HG03378 (cell line): ENCODE measurements at regions not wholly inside any gene's neighbourhood (a gene's known extent, or its start where the extent isn't known, plus 50 kb on each side); places are given as distances from the start of the nearest gene placed in this dataset.
"Not testable (repeated sequence)": the region's sequence is repeated elsewhere in the genome, so short reads cannot be mapped to it uniquely, and the experiment has no call there.

ENCODE experiments used
- ATAC-seq: cut with Tn5 transposase; IDR thresholded peaks from one replicate; pipeline ENCODE4 v1.9.1; 2021; ENCODE audit warnings: mild to moderate bottlenecking, moderate library complexity; ENCODE audit not compliant: unreplicated experiment

DNA sequence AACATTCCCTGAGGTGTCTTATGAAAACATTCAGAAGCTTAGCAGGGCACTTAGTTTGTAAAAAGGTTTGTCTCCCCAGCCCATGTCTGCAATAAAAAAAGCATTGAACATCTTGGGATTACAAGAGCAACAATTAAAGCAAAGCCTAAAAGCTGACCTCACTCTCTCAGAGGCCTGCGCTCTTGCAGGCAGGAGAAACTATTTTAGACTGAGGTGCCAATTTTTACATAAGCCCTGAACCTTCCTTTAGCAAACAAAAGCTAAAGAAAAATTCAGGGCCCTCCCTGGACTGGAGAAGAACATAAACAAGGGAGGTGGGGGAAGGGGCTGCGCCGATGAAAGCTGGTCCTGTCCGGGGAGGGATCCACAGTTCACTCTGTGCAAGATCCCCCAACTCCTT, 312.7 kb upstream of the RNF32 start:
- no peak for ATAC-seq

DNA sequence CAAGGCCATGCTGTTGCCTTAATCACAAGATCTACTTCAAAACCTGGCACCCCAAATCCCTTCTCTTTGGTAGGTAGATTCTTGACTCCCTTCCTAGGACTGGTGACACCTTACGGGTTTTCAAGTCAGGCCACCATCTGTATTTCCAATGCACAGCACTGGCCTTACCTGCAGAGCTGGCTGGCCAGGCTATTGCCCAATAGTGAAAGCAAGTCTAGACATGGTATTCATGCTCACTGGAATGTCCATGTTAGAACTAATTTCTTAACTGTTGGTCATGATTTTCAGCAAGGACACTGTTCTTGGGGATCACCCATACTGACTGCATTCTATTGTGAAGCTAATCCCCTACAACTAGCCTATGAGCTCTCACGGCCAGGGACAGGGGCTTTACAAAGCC, 313.1 kb upstream of the RNF32 start:
- no peak for ATAC-seq

DNA sequence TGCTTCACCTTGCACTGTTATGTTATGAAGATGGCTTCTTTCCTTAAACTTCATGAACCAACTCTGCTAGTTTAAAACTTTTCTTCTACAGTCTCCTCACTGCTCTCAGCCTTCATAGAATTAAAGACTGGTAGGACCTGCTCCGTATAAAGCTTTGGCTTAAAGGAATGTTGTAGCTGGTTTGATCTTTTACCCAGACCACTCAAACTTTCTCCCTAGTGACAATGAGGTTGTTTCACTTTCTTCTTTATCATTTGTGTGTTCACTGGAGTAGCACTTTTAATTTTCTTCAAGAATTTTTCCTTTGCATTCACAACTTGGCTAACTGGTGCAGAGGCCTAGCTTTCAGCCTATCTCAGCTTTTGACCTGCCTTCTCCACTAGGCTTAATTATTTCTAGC, 316.4 kb upstream of the RNF32 start:
- no peak for ATAC-seq

DNA sequence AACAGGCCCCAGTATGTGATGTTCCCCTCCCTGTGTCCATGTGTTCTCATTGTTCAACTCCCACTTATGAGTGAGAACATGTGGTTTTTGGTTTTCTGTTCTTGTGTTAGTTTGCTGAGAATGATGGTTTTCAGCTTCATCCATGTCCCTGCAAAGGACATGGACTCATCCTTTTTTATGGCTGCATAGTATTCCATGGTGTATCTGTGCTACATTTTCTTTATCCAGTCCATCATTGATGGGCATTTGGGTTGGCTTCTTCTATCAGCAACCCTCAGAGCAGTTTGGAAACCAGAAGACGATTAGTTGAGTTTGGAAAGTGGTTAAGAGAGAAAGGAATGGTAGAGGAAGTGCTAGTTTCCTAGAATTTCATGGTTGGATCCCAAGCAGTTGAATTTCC, 319.1 kb upstream of the RNF32 start:
- not testable (repeated sequence) for ATAC-seq

DNA sequence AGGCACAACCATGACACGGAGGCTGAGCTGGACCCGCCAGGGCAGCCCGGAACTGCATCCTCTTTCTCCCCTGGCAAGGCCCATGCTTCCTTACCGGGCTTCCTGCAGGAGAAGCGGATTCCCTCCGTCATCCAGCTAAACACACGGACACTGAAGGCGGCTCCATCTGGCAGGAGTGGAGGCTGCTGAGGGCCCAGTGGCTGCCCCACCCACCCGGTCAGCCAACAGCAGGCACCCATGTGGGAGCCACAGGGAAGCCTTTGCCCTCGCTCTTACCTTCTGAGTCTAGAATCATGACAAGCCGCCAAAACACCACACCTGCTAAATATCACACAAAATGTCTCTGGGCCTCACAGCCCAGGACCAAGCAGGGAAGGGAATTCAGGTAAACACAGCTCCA, 321.6 kb upstream of the RNF32 start:
- ATAC-seq = no peak

DNA sequence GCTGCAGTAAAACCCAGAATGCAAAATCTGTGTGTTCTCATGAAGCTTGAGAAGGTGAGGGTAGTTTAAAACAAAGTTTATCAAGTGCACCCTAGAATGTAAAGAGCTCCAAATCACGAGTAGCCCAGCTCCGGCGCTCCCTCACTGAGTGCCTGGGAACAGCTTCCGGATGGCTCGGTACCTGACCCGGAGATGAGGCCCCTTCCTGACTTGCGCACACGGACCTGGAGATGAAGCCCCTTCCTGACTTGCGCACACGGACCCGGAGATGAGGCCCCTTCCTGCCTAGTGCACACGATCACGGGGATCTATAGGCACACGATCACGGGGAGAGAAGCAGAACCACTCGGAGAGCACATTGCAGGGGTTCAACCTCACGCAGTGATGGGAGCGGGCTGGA, 322.1 kb upstream of the RNF32 start:
- ATAC-seq = no peak

DNA sequence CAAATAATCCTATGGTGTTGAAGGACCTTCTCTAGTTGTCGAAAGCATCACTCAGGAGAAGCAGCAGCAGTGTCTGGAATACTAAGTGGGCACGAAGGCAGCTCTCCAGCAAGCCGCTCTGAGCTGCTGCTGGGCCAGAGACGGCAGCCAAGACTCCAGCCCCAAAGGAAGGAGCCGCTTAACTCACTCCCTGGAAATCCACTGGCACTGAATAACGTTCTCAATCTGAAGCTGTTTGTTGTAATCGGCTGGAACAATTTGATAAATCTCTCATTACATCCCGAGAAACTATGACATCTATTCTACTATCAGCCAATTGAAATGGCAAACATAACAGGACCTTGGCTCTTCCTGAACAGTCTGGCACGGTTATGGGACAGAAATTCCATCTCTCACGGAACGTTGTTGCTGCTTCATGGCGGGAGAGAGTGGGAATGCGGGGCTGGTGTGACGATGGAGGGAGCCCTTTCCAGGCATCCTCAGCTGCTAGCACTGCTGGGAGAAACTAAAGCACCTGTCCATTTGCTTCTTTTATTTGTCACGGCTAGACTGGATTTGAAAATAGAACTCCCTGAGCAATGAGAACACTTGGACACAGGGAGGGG, 331.5 kb upstream of the RNF32 start:
- ATAC-seq = no peak

DNA sequence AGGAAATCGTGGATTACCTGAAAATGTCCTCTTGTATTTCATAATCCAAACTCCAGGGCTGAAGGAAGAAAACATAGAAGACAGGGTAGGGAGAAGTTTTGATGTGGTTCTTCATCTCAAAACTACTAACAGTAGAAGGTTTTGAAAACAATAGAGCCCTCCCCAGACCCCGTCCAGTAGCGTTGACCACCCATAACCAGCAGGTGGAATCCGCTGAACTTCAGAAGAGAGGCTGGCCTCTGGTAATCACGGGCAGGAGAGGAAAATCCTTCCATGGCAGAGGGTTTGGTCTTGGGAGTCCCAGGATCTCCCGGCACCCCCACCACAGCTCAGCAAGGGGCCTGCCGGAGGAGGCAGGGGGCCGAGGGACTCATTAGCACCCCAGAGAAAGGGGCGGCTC, 333.4 kb upstream of the RNF32 start:
- no peak for ATAC-seq

DNA sequence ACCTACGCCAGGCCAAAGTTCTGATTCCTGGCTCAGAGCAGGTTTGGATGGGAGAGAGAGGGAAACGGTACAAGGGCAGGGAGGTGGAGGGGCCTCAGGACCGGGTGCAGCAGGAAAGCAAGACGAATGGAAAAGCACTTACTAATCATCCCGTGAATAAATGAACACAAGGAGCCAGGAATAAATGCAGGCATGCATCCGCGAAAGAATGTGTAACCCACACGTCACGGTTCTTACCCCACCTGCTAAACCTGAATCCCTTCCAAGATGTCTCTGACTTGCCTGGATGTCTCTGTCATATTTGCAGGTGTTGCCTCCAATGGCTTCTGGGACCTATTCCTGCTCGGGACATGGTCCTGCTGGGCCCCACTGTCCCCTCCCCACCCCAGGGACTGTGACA, 335.2 kb upstream of the RNF32 start:
- no peak for ATAC-seq

DNA sequence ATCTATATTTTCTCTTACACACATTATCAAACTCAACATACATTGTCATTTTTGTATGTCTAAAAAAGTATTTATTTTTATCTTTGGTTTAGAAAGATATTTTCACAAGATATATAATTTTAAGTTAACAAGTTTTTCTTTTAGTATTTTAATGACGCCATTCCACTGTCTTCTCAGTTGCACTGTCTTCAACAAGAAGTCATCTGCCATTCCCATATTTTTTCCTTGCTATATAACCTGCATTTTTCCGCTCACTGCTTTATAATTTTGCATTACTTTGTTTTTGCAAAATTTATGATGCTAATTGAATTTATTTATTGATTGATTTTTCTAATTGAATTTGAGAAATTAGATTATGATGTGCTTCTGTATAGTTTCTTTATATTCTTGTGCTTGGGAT, 357.8 kb upstream of the RNF32 start:
- ATAC-seq = no peak

DNA sequence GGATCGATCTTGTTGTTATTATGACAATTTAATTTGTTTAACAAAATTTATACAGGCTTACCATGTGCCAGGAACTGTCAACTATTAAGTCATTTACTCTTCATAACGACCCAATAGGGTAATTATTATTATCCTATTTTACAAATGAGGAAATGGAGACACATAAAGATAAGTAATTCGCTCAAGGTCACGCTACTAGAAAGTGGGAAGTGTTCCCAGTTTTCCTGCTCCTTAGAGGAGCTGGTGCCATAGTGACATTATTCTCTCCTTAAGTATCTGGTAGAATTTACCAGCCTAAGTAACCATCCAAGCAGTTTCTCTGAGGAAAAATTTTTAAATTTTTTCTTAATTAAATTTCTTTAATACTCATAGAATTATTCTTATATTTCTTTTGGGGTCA, 360.9 kb upstream of the RNF32 start:
- ATAC-seq = no peak

DNA sequence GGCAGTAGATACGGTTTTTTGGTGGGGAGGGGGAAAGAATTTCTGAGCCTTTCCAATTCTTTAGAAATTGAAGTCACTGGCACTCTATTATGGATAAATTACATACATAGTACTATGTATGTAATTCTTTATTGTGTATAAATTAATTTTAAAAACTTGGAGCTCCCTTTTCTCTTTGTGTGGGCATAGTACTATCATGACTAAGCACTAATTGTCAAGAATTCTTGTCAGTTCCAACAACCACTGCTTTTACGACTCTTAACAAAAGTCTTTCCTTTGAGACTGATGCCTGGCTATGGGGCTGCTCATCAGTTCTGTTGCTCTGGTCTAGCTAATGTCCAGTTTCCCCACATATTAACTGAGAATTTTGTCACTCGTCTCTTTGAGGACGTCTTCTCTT, 365.3 kb upstream of the RNF32 start:
- ATAC-seq = no peak

DNA sequence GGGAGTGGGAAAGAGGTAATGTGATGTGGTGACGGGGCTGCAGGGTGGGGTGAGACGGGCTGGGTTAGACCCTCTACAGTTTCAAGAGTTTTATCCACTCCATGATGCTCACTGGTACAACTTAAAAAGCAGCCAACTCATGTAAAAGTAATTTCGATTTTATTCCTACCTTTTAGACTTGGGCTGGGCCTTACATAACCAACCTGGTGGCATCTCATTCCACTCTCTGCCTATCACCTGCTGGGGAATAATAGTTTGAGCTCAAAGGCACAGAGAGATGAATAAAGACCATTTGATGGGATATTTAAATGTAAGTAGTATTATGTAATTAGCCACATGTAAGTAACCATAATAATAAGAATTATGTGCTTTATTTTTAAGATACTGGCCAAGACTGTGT, 366.0 kb upstream of the RNF32 start:
- no peak for ATAC-seq

DNA sequence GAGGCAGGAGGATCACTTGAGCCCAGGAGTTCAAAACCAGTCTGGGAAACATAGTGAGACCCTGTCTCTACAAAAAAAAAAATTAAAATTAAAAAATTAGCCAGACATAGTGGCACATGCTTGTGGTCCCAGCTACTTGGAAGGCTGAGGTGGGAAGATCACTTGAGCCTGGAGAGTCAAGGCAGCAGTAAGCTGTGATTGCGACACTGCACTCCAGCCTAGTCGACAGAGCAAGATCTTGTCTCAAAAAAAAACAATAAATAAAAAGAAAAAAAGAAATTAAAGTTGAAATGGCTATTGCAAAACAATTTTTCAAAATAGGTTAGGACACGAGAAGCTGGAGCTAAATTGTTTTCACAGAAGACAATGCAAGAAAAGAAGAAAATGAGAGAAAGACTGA, 379.0 kb upstream of the RNF32 start:
- ATAC-seq = no peak

DNA sequence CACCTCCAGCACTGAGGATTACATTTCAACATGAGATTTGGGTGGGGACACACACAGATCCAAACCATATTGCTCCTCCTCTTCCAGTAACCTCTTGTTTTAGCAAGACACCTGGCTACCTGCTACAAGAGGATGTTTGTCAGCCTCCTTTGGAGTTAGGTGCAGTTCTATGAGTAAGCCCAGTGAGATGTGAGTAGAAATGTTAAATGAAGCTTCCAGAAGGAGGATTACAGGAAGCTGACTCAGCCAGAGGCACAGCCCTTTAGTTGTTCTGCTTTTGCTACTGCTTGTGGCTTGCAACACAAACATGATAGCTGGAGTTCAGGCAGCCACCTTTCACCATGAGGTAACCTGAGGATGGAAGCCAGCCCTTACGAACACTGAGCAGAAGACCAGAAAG, 382.7 kb upstream of the RNF32 start:
- no peak for ATAC-seq

DNA sequence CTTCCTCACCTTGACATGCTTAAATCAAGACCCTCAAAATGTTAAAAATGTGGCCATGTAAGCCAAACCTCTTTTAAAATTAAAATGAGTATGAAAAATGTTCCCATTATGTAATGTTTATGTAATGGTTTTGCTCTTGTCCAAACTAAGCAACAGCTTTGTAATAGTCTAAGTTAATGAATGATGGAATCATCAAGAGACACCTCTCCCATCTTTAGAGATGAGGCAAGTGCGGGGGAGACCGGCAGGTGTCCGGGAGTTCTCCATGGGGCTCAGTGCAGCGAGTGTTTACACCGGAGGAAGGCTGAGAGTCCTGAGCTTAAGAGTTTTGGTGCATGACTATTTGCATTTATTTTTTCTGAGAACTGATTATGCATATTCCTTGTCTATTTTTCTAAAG, 384.9 kb upstream of the RNF32 start:
- no peak for ATAC-seq

DNA sequence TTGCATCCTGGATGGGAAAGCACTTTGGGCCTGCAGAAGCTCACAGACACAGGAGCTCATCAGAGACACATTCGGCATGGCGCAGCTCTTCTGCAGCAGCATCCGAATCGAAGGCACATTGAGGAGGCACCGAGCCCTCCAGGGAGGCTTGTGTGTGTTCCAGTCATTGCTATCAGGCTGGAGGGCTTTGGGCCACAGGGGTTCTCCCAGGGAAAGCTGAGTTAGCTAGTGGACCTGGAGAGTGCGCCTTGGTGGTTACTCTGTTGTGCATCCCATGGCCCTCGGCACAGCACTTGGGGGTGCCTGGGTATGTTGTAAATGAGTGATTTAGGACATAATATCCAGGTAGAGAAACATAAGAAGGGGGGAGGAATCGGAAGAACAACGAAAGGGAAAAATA, 388.7 kb upstream of the RNF32 start:
- ATAC-seq = no peak

DNA sequence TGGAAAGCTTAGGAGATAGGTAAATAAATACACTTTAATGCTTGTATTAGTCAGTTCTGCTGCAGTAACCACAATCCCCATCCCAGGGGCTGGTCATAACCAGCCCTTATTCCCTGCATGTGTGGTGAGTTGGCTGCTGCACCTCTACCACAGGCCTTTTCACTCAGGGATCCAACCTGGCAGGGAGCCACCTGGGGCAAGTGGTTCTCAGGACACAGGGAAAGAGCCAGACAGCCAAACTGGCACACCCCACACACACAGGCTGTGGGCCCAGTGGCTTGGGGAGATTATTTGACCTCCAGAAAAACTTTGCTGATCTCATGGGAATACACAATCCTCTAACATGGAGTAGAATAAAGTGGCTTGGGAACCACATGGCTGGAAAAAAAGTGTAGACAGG, 400.0 kb upstream of the RNF32 start:
- ATAC-seq = no peak

DNA sequence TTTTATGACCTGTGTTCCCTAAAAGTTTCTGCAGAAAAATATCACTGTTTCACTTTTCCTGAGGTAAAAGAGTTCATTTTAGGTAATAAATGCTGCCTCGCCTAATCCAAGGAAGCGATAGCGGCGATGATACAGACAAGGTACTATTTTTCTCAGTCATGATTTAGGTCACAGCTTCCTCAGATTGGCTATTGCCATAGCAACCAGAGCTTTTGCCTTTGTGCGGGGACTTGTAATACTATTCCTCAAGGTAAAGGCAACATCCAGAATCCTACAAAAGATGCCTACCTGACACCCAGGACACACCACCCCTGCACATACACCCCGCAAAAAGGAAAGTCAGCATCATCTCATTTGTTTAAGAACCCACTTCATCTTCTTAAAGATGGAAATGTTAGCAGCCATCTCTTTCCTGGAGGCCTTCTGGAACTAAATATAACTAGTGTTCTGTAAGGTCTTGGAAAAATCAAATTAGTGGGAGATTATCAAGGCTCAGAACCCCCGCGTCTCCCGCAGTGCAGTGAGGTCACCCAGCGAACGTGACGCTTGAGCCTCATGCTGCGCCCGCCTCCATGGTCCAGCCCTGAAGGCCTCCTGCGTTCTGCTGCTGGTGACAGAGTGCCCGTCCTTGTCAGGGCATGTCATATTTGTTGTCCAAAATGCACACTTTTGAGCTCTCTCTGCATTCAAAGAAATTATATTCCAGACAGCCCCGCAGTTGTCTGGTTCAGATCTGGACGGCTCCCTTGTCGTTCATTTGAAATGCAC, 402.0 kb upstream of the RNF32 start:
- no peak for ATAC-seq

DNA sequence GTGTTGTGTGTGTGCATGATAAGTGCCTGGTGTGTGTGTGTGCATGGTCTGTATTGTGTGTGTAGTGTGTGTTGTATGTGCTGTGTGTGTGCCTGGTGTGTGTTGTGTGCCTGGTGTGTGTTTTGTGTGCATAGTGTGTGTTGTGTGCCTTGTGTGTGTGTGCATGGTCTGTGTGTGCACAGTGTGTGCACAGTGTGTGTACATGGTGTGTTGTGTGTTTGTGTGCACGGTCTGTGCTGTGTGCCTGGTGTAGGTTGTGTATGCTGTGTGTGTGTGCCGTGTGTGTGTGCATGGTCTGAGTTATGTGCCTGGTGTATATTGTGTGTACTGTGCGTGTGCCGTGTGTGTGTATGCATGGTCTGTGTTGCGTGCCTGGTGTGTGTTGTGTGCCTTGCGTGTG, 403.0 kb upstream of the RNF32 start:
- ATAC-seq = no peak

DNA sequence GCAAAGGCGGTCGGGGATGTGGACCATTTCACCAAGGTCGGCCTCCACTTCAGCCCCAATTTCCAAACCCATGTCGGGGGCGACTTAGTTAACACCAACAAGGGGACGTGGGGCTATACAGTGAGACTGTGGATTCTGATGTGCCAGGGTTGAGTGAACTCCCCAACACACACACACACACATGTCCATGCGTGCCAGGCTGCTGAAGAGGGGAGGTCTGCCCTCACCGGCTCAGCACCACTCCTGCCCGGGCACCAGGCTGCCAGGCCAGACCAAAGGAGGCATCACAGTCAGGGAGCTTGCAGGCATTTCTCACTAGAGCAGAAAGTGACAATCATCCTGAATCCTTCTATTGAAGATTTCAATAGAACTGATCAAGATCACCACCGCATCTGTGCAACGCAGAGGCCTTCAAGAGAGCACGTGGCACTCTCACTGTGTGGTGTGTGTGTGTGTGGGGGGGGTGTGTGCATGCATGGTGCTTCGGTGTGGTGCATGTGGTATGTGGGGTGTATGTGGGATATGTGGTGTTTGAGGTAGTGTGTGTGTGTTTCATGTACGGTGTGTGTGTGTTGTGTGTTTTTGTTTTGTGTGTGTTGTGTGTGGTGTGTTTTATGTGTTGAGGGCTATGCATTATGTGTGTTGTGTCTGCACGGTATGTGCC, 403.5 kb upstream of the RNF32 start:
- no peak for ATAC-seq

DNA sequence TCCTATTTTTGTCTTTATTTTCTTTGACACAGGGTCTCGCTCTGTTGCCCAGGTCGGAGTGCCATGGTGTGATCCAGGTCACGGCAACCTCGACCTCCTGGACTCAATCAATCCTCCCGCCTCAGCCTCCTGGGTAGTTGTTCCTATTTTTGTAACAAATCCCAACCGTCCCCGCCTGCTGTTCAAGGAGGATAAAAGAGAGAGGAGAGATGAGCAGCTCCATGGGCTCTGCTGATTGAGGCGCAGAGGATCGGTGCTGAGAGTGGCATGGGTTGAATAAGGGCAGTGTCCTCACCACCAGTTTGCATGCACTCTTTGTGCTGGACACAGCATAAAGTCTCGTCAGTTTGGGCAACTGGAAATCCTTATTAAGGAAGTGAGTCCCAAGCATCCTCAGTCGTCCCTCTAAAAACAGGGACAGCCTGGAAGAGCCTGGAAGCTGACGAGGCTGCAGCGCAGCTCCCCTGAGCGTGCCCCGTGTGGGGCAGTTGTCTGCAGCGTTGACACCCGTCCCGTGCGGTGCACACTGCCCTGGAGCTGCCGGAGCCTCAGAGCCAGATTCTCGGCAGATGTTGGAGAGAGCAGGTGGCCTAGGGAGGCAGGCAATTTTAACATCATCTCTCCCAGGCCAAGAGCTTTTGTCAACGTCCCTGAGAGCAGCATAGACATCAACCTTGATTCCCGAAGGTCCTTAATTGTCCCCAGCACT, 404.2 kb upstream of the RNF32 start:
- ATAC-seq = no peak
